ENCODE measurements at regions not wholly inside any gene's neighbourhood (a gene's known extent, or its start where the extent isn't known, plus 50 kb on each side); places are given as distances from the start of the nearest gene placed in this dataset.
A peak's percentile ranks its signal among the peaks of the same experiment; 100 is the strongest.

GRCh38 chr7:42987648-42988214, 55.6 kb downstream of the MRPL32 start:
- DNase-seq: no peak

- DNase-seq: no peak
Observed at GRCh38 chr7:42991024-42991423, 58.8 kb downstream of the MRPL32 start.

DNA sequence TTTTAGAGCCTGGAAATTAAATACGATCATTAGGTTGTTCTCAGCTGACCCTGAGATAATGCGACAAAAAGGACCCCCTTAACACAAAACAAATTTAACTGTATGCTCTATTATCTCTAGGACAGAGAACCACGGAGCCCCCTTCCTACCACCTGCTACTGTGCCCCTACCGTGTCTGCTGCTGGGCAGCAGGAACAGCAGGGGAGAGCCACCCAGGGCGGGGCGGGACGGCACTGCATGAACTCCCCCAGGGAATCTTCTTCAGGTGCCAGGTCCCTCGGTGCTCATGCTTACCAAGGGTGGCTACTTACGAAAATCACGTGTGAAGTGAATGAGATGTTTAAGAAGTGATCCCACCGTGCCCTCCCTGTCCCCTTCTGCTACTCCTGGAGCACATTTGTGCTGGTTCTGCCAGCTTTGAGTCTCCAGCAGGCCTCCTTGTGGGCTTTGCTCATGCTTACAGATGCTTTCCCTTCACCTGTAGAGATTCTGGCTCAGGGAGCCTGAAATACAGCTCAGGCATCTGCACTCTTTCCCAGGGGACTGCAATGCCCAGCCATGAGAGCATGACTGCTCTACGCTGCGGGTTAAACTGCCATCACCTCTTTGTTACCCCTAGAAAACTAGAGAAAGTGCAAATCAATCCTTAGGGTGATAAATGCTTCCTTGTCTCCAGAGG, 59.9 kb downstream of the MRPL32 start:
- DNase-seq: no peak

- DNase-seq: no peak
Observed at GRCh38 chr7:42993038-42993437, 60.9 kb downstream of the MRPL32 start.

DNA sequence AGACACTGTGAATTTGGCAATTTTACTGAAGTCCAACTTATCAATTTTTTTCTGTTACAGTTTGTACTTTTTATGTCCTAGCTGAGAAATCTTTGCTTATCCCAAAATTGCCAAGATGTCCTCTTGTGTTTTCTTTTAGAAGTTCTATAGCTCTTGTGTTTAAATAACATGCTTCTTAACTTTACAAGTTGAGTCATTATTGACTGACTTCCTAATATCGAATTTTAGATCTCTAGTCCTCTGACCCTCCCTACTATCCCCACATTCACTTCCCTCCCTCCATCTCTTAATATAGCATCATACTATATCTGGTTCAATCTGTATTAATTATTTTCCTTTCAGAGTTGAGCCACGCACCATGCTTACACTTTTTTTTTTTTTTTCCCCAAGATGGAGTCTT, 61.9 kb downstream of the MRPL32 start:
- no peak for DNase-seq

DNA sequence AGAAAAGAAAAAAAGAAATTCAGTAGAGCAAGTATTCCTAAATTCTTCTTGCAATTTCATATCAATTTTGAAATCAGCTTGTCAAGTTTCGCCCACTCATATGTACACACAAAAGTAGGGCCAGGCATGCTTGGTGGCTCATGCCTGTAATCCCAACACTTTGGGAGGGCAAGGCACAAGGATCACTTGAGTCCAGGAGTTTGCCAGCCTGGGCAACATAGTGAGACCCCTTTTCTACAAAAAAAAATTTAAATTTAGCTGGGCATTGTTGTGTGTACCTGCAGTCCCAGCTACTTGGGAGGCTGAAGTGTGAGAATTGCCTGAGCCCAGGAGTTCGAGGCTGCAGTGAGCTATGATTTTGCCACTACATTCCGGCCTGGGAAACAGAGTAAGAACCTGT, 65.4 kb downstream of the MRPL32 start:
- no peak for DNase-seq

GRCh38 chr7:43004082-43004481, 71.9 kb downstream of the MRPL32 start:
- peak; percentile 61 for DNase-seq

- DNase-seq: no peak
Observed at GRCh38 chr7:43006008-43006407, 73.8 kb downstream of the MRPL32 start.

GRCh38 chr7:43010061-43010460, 77.9 kb downstream of the MRPL32 start:
- DNase-seq: no peak

DNA sequence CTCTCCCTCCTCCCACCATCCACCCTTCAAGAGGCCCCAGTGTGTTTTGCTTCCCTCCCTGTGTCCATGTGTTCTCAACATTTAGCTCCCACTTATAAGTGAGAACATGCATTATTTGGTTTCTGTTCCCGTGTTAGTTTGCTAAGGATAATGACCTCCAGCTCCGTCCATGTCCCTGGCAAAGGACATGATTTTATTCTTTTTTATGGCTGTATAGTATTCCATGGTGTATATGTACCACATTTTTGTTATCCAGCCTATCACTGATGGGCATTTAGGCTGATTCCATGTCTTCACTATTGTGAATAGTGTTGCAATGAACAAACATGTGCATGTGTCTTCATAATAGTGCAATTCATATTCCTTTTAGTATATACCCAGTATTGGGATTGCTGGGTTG, 79.7 kb downstream of the MRPL32 start:
- no peak for DNase-seq

GRCh38 chr7:43014406-43014805, 82.2 kb downstream of the MRPL32 start:
- DNase-seq: no peak

DNA sequence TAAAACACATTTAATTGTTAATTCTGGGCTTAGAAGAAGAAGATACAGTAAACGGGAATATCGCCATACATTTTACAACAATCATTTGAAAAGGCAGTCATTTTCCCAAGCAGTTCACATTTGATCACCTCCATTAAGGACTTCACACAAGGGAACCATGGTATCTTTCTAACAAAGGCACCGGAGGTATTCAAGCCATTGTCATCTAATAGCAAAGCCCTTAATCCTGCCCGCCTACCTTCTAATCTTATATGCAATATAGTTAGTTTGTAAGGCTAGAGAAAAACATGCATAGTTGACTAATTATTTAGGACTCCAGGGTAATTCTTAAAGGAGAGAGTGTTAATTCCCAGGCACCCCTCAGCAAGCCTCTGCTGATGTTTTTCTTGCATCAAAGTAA, 83.1 kb downstream of the MRPL32 start:
- DNase-seq: no peak

DNA sequence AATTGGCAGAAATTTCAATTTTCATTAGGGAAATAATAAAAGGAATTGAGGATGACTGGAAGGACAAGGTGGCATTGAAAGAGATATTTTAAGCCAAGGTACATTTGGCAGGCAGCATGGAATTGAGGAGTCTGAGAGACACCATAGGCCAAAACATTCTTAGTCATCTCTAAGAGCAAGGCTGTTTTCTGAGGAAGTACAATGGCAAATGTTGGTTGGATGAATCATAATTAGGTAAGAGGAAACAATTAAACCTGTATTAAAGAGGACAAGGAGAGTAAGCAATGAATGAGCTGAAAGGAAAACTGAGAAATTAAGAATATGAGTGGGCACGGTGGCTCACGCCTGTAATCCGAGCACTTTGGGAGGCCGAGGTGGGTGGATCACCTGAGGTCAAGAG, 86.3 kb downstream of the MRPL32 start:
- DNase-seq: no peak

DNA sequence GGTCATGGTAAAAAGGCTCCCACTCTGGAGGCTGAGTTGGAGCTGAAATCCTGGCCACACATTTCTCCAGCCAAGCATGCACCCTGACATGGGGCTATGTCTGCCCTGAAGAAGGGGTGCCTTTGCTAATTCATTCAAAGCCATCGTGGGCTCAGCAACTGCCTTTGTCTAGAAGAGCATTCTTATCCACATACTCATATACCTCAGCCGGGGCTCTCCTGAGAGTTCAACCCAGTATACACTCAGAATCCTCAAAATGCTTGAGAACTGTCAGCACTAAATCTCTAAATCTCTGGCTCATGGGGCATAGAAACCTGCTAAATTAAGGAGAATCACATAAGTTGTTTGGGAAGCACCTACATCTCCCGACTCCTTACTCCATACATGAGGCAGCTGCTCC, 89.3 kb downstream of the MRPL32 start:
- no peak for DNase-seq

- no peak for DNase-seq
Observed at GRCh38 chr7:43022008-43022407, 89.8 kb downstream of the MRPL32 start.

- no peak for DNase-seq
Observed at GRCh38 chr7:43033369-43033768, 79.1 kb upstream of the HECW1 start.

- no peak for DNase-seq
Observed at GRCh38 chr7:43034535-43035002, 77.9 kb upstream of the HECW1 start.

DNA sequence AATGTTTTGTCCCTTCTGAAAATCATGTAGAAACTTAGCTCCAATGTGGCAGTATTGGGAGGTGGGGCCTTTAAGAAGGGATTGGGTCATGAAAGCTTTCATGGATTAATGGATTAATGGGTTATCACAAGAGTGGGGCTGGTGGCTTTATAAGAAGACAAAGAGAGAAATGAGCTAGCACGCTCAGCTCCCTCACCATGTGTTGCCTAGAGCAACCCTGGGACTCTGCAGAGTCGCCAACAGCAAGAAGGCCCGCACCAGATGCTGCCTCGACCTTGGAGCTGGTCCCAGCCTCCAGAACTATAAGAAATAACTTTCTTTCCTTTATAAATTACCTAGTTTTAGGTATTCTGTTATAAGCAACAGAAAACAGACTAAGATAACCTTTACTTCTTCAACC, 74.9 kb upstream of the HECW1 start:
- no peak for DNase-seq

DNA sequence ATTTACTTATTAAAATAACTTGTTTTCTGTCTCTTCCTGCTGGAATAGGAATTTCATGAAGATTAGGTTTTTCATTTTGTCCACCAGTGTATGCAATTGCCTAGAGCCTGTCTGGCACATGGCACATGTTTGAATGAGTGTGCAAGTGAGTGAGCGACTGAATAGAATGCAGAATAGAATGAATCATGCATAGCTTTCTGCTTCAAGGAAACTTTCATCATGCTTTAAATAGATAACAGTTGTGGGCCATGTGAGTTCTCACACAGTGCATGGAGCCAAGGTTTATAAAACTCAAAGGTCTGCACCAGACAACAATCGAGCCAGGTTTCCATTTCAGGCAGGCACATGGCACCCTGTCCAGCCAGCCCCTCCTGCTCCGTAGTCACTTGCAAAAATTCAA, 74.2 kb upstream of the HECW1 start:
- DNase-seq: no peak

GRCh38 chr7:43039346-43039745, 73.1 kb upstream of the HECW1 start:
- DNase-seq: no peak

DNA sequence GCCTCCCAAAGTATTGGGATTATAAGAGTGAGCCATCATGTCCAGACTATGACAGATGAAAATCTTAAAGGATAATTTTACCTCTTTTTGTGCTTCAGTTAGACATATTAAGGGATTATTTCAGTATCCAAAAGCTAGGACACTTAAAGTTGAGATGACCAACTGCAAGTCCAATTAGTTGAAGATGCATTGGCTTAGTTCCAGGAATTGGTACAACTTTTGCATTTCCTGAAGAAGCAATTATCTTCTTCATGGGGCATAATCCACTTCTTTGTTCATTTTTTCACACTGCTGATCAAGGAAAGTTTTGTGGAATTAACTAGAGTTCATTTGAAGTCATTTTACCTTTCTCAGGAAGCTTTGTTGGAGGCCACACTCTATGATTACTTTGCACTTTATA, 72.0 kb upstream of the HECW1 start:
- DNase-seq: no peak

DNA sequence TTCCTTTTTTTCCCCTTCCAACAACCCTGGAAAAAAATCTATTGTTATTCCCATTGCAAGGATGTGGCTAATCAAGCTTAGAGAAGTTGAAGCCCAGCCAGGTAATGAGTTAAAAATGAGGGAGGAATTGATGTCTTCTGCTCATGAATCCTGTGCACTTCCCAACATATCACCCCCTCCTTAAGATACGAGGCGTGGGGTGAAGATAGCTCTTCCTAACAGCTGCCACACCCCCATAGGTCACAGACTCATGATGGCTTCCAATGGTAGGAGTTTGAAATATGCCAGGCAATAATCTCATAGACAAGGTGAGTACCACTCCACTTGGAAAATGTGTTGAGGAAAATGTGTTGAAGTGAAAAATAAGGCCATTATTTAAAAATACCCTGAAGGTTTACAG, 71.3 kb upstream of the HECW1 start:
- no peak for DNase-seq

DNA sequence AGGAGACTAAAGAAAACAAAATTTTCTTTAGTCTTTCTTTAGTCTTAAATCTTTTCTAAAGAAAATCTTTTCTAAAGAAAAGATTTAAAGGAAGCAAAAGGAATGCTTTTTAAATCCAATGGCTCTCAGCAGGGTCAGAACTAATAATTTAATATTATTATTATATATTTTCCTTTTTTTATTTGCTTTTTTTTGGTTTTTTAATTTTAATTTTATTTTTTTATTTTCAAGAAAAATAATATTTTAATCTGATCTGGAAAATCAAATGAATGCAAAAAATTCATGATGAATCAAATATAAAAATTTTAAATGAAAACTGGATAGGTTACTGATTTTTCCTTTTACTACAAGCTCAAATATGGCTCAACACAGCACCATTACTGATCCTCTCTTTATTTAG, 70.7 kb upstream of the HECW1 start:
- DNase-seq: no peak

DNA sequence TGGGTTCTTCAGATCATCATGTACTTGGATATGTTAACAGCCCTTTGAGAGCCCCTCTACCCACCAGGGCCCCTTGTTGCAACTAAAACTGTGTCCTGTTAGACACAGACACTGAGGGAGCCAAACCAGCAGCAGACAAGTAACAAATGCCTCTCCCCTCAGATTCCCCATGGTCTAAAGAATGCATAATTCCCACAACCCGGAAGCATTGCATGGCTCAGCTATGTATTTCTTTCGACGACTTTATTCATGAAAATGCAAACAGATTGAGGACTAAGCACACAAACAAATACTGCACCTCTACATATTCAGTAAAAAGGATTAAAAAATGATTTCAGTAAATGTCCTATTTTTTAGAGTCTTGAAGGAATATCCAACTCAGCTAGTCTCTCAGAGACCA, 70.1 kb upstream of the HECW1 start:
- DNase-seq: no peak

- no peak for DNase-seq
Observed at GRCh38 chr7:43044511-43044910, 67.9 kb upstream of the HECW1 start.
